AG04450 (cell line): ENCODE measurements at regions not wholly inside any gene's neighbourhood (a gene's known extent, or its start where the extent isn't known, plus 50 kb on each side); places are given as distances from the start of the nearest gene placed in this dataset.

ENCODE experiments used
- CTCF ChIA-PET: fragments of 300-600, 350-600 bp; formaldehyde crosslinking; extraction: SDS; loops from one replicate; lab custom pipeline; 2022; ENCODE audit warnings: antibody characterized with exemption, inconsistent platforms; lab: Charles Lee
- POLR2A ChIA-PET: fragments of 350-600 bp; formaldehyde crosslinking; extraction: SDS; loops from one replicate; lab custom pipeline; 2021; ENCODE audit warnings: antibody characterized with exemption, inconsistent platforms; lab: Yijun Ruan, JAX
- DNase-seq: peaks from one replicate; pipeline ENCODE4 v3.0.0-alpha.2; 2011; ENCODE audit warnings: low read depth, low spot score
- H3K27ac ChIP-seq: one replicate; pipeline ENCODE4 v1.5.1; 2012; ENCODE audit warnings: low read depth, low read length, control low read depth
- H3K27me3 ChIP-seq: one replicate; pipeline ENCODE4 v1.6.0; 2012; ENCODE audit warnings: low read length; ENCODE audit not compliant: control insufficient read depth, insufficient read depth
- H3K4me3 ChIP-seq: 2 replicates; pipeline ENCODE4 v1.5.1; 2011; ENCODE audit warnings: mild to moderate bottlenecking, low read depth, low read length, control low read depth
- H3K9me3 ChIP-seq: 2 replicates; pipeline ENCODE4 v1.5.1; 2012; ENCODE audit warnings: low read length; ENCODE audit not compliant: control insufficient read depth, insufficient read depth
- CTCF ChIP-seq: IDR thresholded peaks from 2 replicates; pipeline ENCODE4 v1.5.1; 2011; ENCODE audit warnings: low read depth, low read length, control low read depth, inconsistent platforms

GRCh38 chr1:34426325-34426896 is 249.7 kb downstream of the C1orf94 start:
- Histone ChIP-seq H3K27ac (no peak overlapping the region), H3K9me3 (no peaks in the 10 kb centered on the region; the same call in 1 of the 2 replicates), H3K27me3 (peaks cover 4% of the 10 kb centered on the region), H3K4me3 (no peak overlapping the region)
- CTCF ChIA-PET = no interaction called here
- POLR2A ChIA-PET = no interaction called here
- DNase-seq = no peak
- TF ChIP-seq CTCF = no peak

GRCh38 chr1:34427170-34427569 is 250.5 kb downstream of the C1orf94 start:
- Histone ChIP-seq H3K27ac (no peak overlapping the region), H3K4me3 (no peak overlapping the region), H3K27me3 (peaks cover 4% of the 10 kb centered on the region), H3K9me3 (no peaks in the 10 kb centered on the region; the same call in 1 of the 2 replicates)
- ChIA-PET POLR2A (no interaction called here), CTCF (no interaction called here)
- no peak for TF ChIP-seq CTCF
- DNase-seq = no peak

- Histone ChIP-seq H3K9me3 (no peaks in the 10 kb centered on the region), H3K27ac (no peak overlapping the region), H3K27me3 (peaks cover 2% of the 10 kb centered on the region), H3K4me3 (no peak overlapping the region)
- POLR2A ChIA-PET = no interaction called here
- CTCF ChIA-PET = no interaction called here
- TF ChIP-seq CTCF = no peak
- no peak for DNase-seq
Observed at GRCh38 chr1:34433099-34433498, 256.4 kb downstream of the C1orf94 start.

GRCh38 chr1:34436836-34437235 is 260.1 kb downstream of the C1orf94 start:
- no peak for DNase-seq
- Histone ChIP-seq H3K4me3 (no peak overlapping the region), H3K27me3 (peaks cover 2% of the 10 kb centered on the region), H3K9me3 (no peaks in the 10 kb centered on the region), H3K27ac (no peak overlapping the region)
- ChIA-PET POLR2A (no interaction called here), CTCF (no interaction called here)
- no peak for TF ChIP-seq CTCF

DNA sequence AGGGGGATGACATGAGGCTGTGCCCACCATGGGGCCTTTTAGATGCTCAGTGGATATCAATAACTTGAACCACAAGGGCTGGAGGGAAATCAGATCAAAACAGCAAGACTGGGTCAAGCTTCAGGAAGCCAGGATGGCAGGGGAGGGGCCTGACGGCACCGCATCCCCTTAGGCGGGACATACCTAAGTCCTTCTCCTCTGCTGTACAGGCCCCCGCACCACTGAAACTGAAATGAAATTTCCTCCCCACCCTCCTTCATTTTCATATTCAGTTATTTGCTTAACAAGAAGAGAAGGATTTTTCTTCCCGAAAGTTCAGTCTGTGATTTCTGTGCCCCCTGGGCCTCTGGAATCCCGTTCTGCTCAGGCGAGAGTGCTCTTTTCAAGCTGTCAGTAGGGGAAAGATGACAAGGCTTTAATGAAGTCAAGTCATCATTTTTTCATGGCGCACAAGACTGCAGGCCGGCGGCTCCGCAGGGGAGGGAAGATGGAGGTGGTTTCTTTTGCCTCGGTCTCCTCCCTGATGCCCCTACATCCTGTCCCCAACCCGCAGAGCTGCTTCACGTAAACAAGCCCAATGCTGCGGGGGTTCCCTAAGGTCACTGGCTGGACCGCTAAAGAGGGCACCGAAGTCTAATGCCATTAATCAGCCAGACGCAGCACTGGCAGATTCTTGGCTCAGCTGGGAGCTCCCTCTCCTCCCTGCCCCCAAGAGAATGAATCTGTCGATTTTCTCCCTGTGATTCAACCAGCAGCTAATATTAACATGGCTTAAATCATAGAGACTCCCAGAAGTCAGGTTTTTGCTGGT is 264.8 kb downstream of the C1orf94 start:
- DNase-seq = no peak
- CTCF ChIA-PET = no interaction called here
- Histone ChIP-seq H3K4me3 (no peak overlapping the region), H3K27ac (no peak overlapping the region), H3K27me3 (peaks cover 2% of the 10 kb centered on the region), H3K9me3 (peaks cover 3% of the 10 kb centered on the region)
- no peak for TF ChIP-seq CTCF
- POLR2A ChIA-PET = no interaction called here
